SJSA1 (cell line): ENCODE measurements at regions not wholly inside any gene's neighbourhood (a gene's known extent, or its start where the extent isn't known, plus 50 kb on each side); places are given as distances from the start of the nearest gene placed in this dataset.

Experiments
- DNase-seq, 2 experiments: peaks; one replicate each; pipeline ENCODE4 v3.0.0-alpha.2; 2015 to 2020; ENCODE audit warnings: low spot score in 2 of 2, low read depth in 1 of 2
- H3K27ac ChIP-seq: fragments of 250-450 bp; sonication (Bioruptor Pico); 2 replicates; pipeline ENCODE4 v1.5.1; 2020; ENCODE audit warnings: mild to moderate bottlenecking, moderate library complexity
- H3K27me3 ChIP-seq: fragments of 250-450 bp; sonication (Bioruptor Pico); replicated peaks from 2 replicates; pipeline ENCODE4 v1.5.1; 2020; ENCODE audit warnings: mild to moderate bottlenecking, moderate library complexity
- H3K36me3 ChIP-seq: fragments of 250-450 bp; sonication (Bioruptor Pico); 2 replicates; pipeline ENCODE4 v1.5.1; 2020; ENCODE audit warnings: mild to moderate bottlenecking
- H3K4me1 ChIP-seq: fragments of 250-450 bp; sonication (Bioruptor Pico); replicated peaks from 2 replicates; pipeline ENCODE4 v1.6.1; 2021; ENCODE audit warnings: mild to moderate bottlenecking
- H3K4me3 ChIP-seq: fragments of 250-450 bp; sonication (Bioruptor Pico); 2 replicates; pipeline ENCODE4 v1.5.1; 2020; ENCODE audit warnings: mild to moderate bottlenecking
- H3K9me3 ChIP-seq: fragments of 250-450 bp; sonication (Bioruptor Pico); replicated peaks from 2 replicates; pipeline ENCODE4 v1.5.1; 2020; ENCODE audit warnings: mild to moderate bottlenecking

- no peak overlapping the region for H3K27ac ChIP-seq
- no peaks in the 10 kb centered on the region for H3K4me1 ChIP-seq
- DNase-seq, result no peak
- no peaks in the 10 kb centered on the region for H3K36me3 ChIP-seq
- no peaks in the 10 kb centered on the region for H3K27me3 ChIP-seq
- peaks cover 7% of the 10 kb centered on the region for H3K9me3 ChIP-seq
- no peak overlapping the region for H3K4me3 ChIP-seq
Measured at GRCh38 chr18:77980275-77980674, 730.6 kb downstream of the GALR1 start.

DNA sequence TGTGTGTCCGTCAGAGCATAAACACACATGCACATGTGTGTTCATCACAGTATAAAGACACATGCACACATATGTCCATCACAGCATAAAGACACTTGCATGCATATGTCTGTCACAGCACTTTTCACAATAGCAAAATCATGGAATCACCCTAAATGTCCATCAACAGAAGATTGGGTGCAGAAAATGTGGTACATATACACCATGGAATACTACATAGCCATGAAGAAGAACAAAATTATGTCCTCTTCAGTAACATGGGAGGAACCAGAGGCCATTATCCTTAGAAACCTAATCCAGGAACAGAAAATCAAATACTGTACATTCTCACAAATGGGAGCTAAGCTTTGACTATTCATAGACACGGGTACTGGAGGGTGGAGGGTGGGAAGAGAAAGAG, 732.2 kb downstream of the GALR1 start:
- DNase-seq, result no peak

GRCh38 chr18:77983270-77983669, 733.6 kb downstream of the GALR1 start:
- Histone ChIP-seq H3K4me1 (no peaks in the 10 kb centered on the region), H3K9me3 (peaks cover 7% of the 10 kb centered on the region), H3K27ac (no peak overlapping the region), H3K4me3 (no peak overlapping the region), H3K36me3 (no peaks in the 10 kb centered on the region), H3K27me3 (no peaks in the 10 kb centered on the region)
- DNase-seq, result no peak

More for the DNA sequence above, 732.2 kb downstream of the GALR1 start:
- no peak overlapping the region for H3K4me3 ChIP-seq
- no peaks in the 10 kb centered on the region for H3K27me3 ChIP-seq
- H3K27ac ChIP-seq, result no peak overlapping the region
- no peaks in the 10 kb centered on the region for H3K4me1 ChIP-seq
- H3K9me3 ChIP-seq, result peaks cover 7% of the 10 kb centered on the region
- H3K36me3 ChIP-seq, result no peaks in the 10 kb centered on the region

- no peaks in the 10 kb centered on the region for H3K27me3 ChIP-seq
- H3K9me3 ChIP-seq, result peaks cover 7% of the 10 kb centered on the region
- no peak for DNase-seq
- no peaks in the 10 kb centered on the region for H3K4me1 ChIP-seq
- H3K4me3 ChIP-seq, result no peak overlapping the region
- no peaks in the 10 kb centered on the region for H3K36me3 ChIP-seq
- no peak overlapping the region for H3K27ac ChIP-seq
Measured at GRCh38 chr18:77984178-77984577, 734.5 kb downstream of the GALR1 start.

DNA sequence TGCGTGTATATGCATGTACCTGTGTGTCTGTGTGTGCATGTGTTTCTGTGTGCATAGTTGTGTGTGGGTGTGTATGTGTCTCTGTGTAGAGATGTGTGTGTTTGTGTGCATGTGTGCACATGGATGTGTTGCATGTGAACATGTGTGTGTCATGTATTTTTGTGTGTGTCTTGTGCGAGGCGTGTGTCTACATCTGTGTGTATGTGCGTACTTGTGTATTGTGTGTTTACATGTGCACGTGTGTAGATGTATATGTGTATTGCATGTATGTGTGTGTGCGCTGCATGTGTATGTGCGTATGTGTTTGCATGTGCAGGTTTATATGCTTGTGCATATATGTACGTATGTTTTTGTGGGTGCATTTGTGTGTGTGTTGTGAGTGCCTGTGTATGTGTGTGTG, 735.2 kb downstream of the GALR1 start:
- Histone ChIP-seq H3K4me1 (no peaks in the 10 kb centered on the region), H3K36me3 (no peaks in the 10 kb centered on the region), H3K4me3 (no peak overlapping the region), H3K27me3 (no peaks in the 10 kb centered on the region), H3K9me3 (peaks cover 7% of the 10 kb centered on the region), H3K27ac (no peak overlapping the region)
- DNase-seq, result no peak

DNA sequence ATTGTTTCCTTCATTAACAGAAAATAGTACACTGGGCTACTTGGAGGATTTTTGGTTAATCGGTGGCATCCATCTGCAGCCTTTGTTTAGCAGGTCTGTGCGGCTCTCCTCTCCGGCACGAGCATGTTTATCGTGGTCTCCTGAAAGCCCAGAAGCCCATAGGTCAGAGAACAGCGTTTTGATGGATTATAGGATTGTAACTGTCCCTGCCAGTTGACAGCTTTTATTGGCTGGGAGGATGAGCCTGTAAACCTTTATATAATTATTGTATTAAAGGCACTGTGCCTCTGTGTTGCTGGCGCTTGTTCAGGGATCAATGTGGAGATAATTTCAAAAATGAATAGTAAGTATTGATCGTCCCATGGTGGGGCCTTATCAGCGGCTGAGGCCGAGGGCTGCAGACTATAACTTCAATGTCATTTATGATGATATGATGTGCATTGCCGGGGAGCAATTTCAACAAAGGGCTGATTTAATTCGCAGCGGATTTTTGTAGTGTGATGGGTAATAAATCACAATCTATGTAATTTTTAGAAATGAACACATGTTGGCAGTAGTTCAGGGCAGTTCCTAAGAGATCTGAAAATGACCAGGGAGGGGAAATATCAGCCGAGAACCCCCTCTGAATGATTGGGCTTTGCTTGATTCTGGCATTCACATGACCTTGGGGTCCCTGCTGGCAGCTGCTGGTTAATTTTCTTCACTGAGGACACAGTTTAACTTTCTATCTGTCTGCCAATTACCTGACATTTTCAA, 736.1 kb downstream of the GALR1 start:
- no peaks in the 10 kb centered on the region for H3K36me3 ChIP-seq
- no peaks in the 10 kb centered on the region for H3K4me1 ChIP-seq
- no peak overlapping the region for H3K4me3 ChIP-seq
- H3K27ac ChIP-seq, result no peak overlapping the region
- DNase-seq, result no peak
- H3K27me3 ChIP-seq, result no peaks in the 10 kb centered on the region
- H3K9me3 ChIP-seq, result peaks cover 7% of the 10 kb centered on the region

GRCh38 chr18:77990131-77990530, 740.5 kb downstream of the GALR1 start:
- Histone ChIP-seq H3K36me3 (no peaks in the 10 kb centered on the region), H3K27me3 (no peaks in the 10 kb centered on the region), H3K4me3 (no peak overlapping the region), H3K4me1 (no peaks in the 10 kb centered on the region), H3K9me3 (no peaks in the 10 kb centered on the region), H3K27ac (no peak overlapping the region)
- DNase-seq, result no peak

DNA sequence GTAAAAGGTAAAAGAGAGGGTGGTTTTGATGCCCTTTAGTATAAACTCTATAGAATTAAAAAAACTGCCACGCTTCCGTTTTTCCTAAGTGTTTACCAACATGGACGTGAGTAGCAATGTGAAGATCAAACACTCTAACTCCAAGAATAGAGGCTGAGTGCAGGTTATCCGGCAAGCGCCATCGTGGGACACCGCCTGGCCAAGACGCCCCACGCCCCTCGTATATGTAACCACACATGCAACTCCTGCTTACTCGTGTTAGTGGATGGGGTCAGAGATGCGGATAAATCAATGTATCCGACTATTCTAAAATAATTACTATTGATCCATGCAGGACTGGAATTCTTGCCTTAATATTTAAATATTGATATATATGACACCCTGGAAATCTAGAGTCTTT, 741.3 kb downstream of the GALR1 start:
- H3K4me3 ChIP-seq, result no peak overlapping the region
- no peak overlapping the region for H3K27ac ChIP-seq
- no peaks in the 10 kb centered on the region for H3K27me3 ChIP-seq
- no peaks in the 10 kb centered on the region for H3K9me3 ChIP-seq
- H3K4me1 ChIP-seq, result no peaks in the 10 kb centered on the region
- H3K36me3 ChIP-seq, result no peaks in the 10 kb centered on the region
- no peak for DNase-seq

DNA sequence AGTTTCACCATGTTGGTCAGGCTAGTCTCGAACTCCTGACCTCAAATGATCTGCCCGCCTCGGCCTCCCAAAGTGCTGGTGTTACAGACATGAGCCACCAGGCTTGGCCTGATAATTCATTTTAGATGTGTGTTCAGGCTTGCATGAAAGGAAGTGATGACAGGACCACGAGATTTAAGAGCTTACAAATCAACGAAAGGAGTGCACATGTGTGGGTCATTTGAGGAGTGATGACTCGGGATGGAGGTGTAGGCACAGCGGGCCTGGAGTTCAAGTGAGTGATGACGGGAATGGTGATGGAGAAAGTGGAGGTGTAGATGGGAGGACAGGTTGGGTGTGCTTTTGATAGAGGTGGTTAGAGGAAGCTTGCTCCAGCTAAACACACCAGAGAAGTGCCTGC, 742.4 kb downstream of the GALR1 start:
- Histone ChIP-seq H3K27me3 (no peaks in the 10 kb centered on the region), H3K36me3 (no peaks in the 10 kb centered on the region), H3K9me3 (no peaks in the 10 kb centered on the region), H3K27ac (no peak overlapping the region), H3K4me1 (no peaks in the 10 kb centered on the region), H3K4me3 (no peak overlapping the region)
- no peak for DNase-seq

GRCh38 chr18:77993188-77993981, 743.7 kb downstream of the GALR1 start:
- Histone ChIP-seq H3K27me3 (no peaks in the 10 kb centered on the region), H3K36me3 (no peaks in the 10 kb centered on the region), H3K9me3 (no peaks in the 10 kb centered on the region), H3K4me1 (no peaks in the 10 kb centered on the region), H3K4me3 (no peak overlapping the region), H3K27ac (no peak overlapping the region)
- no peak for DNase-seq

DNA sequence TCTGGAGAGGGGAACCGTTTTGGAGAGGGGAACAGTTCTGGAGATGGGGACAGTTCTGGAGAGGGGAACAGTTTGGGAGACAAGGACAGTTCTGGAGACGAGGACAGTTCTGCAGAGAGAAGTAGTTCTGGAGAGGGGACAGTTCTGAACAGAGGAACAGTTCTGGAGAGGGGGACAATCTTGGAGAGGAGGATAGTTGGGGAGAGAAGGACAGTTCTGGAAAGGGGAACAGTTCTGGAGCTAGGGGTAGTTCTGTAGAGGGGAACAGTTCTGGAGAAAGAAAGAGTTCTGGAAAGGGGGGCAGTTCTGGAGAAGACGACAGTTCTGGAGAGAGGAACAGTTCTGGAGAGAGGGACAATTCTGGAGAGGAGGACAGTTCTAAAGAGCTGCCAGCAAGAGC, 745.9 kb downstream of the GALR1 start:
- H3K4me1 ChIP-seq, result no peaks in the 10 kb centered on the region
- no peaks in the 10 kb centered on the region for H3K27me3 ChIP-seq
- no peak for DNase-seq
- no peak overlapping the region for H3K4me3 ChIP-seq
- H3K36me3 ChIP-seq, result no peaks in the 10 kb centered on the region
- H3K27ac ChIP-seq, result no peak overlapping the region
- no peaks in the 10 kb centered on the region; the same call in 1 of the 2 replicates for H3K9me3 ChIP-seq

GRCh38 chr18:77996737-77997136, 747.1 kb downstream of the GALR1 start:
- H3K27me3 ChIP-seq, result no peaks in the 10 kb centered on the region
- DNase-seq, result no peak
- H3K36me3 ChIP-seq, result no peaks in the 10 kb centered on the region
- H3K4me1 ChIP-seq, result no peaks in the 10 kb centered on the region
- H3K9me3 ChIP-seq, result no peaks in the 10 kb centered on the region; the same call in 1 of the 2 replicates
- no peak overlapping the region for H3K27ac ChIP-seq
- H3K4me3 ChIP-seq, result no peak overlapping the region

GRCh38 chr18:78001811-78002210, 752.2 kb downstream of the GALR1 start:
- no peak overlapping the region for H3K4me3 ChIP-seq
- no peak for DNase-seq
- H3K36me3 ChIP-seq, result no peaks in the 10 kb centered on the region
- H3K9me3 ChIP-seq, result peaks cover 3% of the 10 kb centered on the region
- H3K27me3 ChIP-seq, result no peaks in the 10 kb centered on the region
- H3K4me1 ChIP-seq, result no peaks in the 10 kb centered on the region
- no peak overlapping the region for H3K27ac ChIP-seq

GRCh38 chr18:78006006-78006773, 756.5 kb downstream of the GALR1 start:
- Histone ChIP-seq H3K27me3 (no peaks in the 10 kb centered on the region), H3K4me3 (no peak overlapping the region), H3K27ac (no peak overlapping the region), H3K4me1 (no peaks in the 10 kb centered on the region), H3K9me3 (peaks cover 5% of the 10 kb centered on the region; the same call in 1 of the 2 replicates), H3K36me3 (no peaks in the 10 kb centered on the region)
- DNase-seq, result no peak
